GM19043 (cell line): ENCODE measurements at regions not wholly inside any gene's neighbourhood (a gene's known extent, or its start where the extent isn't known, plus 50 kb on each side); places are given as distances from the start of the nearest gene placed in this dataset.
"Not testable (repeated sequence)": the region's sequence is repeated elsewhere in the genome, so short reads cannot be mapped to it uniquely, and the experiment has no call there.

Experiments used
- ATAC-seq: cut with Tn5 transposase; IDR thresholded peaks from one replicate; pipeline ENCODE4 v1.9.1; 2021; ENCODE audit warnings: low read depth; ENCODE audit not compliant: unreplicated experiment

DNA sequence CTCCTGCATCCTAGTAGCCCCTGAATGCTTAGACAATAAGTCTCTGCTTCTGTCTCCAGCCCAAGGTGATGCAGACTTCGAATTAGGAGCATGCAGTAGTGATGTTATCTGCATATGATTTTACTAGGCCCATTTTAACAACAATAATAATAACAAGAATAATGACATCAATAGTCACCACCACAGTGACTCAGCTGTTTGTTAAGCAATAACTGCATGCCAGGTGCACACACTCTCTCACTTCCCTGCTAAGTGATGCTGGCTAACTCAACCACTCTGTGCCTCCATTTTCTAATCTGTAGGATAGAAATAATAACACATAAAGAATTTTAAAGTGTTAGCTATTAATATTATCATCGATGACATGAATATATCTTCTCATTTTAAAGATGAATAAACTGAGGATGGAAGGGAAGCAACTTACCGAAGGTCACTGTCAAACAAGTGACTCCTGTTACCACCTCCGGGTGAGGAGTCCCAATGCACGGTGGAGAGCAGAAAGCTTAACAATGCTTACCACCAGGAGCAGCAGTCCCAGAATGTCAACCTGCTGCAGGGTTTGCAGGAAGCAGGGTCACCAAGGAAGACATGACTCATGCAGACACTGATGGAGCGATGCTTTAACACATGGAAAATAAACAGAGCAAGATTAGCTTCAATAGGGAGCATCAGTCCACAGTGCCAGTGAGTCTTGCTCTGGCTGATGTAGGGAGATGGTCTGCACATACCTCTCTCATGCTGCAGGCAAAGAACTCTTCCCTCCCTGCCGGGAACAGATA is 290.2 kb downstream of the SPATA17 start:
- ATAC-seq = no peak

DNA sequence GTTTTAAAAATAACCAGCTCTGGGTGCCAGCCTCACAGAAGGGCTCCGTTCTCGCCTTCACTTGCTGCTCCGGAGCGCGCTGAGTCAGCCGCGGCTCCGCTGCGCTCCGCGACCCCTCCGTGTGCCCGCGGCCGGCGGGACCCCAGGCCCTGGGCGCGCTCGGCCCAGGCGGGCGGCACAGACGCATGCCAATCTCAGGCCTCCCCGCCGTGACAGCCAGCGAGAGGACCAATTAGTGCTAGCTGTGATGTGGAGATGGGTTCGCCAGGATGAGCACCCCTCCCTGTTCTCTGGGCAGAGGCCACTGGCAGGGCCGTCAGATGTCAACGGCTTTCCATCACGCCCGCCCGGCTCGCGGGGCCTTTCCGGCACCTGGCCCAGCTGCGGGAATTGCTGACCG is 293.8 kb downstream of the SPATA17 start:
- no peak for ATAC-seq

DNA sequence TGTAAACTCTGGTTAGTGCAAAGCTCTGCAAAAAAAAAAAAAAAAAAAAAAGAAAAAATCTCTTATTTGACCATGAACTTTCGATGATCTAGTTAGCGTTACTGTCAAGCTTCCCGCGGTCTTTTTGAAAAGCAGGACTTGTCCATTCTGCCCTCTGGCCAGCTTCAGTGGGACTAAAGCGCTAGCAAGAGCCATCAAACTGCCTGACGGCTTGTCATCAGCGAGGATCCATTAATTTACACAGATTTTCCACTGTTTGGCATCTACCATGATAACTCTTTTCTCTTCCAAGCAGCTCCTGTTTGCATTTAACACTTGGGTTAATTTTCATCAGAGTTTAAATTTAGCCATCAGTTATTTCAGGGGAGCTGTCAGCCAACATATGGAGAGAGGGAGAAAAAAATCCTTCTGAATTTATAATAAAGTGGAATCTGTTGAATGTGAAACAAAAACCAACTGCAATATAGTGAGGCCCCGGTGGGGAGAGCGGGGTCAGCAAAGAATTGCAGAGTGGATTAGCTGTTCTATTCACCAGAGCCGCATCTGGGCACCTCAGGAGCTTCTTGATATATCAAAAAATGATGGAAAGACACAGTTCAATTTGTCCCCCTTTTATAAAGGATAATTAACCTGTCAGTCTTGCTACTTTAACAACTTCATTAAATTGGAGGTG is 298.2 kb downstream of the SPATA17 start:
- ATAC-seq = no peak

DNA sequence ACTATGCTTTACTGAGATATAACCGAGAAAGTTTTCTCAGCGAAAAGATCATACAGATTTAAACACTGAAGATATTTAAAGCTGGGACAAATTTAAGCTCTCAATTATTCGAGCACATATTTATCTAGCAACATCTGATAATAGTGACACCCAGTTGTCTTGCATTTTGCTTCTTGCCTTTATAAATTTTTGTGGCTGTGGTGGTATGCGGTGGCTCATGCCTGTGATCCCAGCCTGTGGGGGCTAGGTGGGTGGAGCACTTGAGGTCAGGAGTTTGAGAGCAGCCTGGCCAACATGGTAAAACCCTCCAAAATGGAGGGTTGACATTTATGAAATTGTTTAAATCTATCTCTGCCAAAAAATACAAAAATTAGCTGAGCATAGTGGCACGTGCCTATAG is 312.2 kb downstream of the SPATA17 start:
- ATAC-seq = no peak

DNA sequence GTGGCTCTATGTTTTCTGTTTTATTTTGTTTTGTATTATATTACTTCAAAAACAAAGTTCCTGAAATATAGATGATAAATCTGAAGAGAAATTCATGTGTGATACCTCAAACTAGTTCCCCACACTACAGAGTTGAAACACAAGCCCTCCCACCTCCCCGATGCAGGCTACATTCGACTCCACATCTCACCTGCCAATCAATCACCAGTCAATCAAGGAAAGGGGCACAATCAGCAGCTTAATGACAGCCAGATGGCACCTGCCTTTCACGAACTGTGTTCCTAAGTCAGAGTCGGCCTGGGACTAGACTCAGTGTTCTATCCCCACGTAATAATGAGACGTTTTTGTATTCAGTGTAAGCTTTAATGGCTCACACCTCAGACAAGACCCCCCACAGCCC is 313.4 kb downstream of the SPATA17 start:
- ATAC-seq = no peak

DNA sequence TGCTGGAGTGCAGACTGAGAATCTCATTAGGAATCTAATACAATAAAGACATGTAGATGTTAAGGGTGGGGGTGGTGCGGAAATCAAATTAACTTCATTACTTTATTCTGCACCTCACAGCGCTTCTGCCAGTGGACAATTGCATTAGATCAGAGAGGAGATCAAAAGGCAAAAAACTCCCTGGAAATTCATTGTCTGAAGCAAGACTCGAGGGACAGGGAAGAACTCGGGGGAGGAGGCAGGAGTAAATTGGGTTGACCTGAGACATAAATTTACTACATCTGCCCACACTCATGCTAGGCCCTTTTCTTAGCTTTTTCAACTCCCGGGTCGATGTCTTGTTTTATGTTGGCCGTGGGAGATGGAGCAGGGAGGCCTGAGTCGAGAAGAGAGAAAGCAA is 315.4 kb downstream of the SPATA17 start:
- ATAC-seq = no peak

DNA sequence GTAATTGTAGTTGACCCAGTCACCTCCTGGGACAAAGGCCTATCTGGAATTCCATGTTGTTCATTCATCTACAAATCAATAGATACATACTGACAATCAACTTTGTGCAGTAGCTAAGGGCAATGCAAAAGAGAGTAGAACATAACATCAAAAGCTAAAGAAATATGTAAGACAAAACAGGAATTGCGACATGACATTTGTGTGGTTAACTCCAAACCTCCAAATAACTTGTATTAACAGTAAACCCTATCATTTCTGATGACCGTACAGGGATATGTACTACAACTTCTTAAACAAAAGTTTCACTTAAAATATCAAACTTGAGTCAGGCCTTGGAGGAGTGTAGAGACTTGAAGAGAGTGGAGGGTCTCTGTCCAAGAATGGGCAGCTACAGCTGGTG is 317.6 kb downstream of the SPATA17 start:
- ATAC-seq = no peak

DNA sequence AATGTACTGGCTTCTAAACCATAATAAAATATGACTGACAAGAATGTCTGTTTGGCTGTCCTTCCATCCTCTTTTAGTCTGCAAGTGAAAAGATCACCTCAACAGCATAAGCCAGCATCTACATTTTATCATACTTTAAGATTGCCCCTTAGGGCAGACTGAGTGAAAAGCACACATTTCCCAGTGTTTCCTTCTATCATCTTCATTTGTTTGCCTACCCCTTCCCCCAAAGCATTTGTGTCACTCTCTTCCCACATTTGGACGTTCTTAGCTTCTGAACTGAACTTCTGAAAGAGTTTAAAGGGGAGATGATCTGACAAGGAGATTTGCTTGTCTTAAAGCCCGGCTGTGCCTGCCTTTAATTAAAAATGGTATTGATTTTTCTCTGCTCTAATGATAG is 322.2 kb downstream of the SPATA17 start:
- no peak for ATAC-seq

DNA sequence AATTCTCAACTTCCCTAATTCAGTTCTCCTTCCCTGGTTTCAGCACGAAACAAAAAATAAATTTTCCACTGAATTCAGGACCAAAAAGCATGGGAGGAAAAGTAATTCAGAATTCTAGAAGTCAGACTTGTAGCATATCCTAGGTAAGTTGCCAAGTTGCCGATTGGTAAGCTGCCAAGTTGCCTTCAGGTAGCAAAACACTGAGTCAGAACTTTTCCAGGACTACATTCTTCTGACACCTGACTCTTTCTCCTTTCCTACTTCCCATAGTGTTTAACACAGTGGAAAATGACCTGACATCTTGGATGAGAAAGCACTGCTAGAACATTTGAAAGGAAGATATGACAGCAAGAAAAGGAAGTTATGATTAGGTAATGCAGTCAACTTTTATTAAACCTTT is 322.8 kb downstream of the SPATA17 start:
- no peak for ATAC-seq

DNA sequence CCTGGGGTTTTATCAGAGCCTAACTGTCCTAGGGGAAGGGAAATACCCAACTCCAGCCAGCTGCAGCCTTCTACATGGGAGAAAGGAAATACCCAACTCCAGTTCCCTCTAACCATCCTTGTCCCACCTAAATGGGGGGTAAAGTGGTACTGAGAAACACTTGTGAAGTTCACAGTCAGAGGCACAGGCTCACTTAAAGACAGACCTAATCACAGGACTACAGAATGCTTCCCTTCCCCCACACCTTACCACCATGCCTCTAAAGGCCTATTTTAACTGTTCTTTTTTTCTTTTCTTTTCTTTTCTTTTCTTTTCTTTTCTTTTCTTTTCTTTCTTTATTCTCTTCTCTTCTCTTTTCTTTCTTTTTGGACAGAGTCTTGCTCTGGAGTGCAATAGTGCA is 324.6 kb downstream of the SPATA17 start:
- ATAC-seq = no peak

DNA sequence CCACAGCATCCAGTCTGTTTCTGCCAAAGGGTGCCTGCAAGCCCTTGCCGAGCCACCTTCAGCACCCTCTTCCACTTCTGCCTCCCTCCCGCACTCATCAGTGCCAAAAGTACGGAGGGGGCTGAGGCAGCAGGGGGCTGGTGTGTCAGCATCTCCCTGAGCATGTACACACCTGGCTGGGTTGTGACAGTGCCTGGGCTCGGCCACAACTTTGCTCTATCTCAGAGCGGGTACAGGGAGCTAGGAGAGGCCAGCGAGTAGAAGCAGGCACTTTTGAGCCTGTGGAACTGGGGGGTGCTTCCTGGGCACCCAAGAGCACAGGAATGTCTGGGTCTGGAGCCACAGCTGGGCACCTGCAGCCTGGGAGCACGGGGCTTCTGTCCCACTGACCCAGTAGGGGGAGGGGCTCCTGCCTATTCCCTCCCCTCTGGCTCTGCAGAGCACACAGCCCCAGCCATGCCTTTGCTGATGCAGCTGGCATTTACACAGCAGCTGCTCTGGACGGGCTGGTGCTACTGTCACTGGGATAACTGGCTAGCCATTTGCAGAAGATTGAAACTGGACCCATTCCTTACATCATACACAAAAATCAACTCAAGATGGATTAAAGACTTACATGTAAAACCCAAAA is 319.8 kb upstream of the RRP15 start:
- ATAC-seq = no peak

DNA sequence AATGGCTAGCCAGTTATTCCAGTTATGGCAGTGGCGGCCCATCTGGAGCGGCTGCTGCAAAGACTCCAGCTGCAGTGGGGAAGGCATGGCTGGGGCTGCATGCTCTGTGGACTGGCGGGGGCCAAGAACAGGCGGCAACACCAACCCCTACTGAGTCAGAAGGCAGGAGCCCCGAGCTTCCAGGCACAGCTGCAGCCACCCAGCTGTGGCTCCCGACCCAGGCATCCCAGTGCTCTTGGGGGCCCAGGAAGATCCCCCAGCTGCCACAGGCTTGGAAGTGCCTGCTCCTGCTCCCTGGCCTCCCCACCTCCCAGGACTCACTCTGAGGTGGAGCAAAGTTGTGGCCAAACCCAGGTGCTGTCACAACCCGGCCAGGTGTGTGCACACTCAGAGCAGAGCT is 317.0 kb upstream of the RRP15 start:
- ATAC-seq = no peak

DNA sequence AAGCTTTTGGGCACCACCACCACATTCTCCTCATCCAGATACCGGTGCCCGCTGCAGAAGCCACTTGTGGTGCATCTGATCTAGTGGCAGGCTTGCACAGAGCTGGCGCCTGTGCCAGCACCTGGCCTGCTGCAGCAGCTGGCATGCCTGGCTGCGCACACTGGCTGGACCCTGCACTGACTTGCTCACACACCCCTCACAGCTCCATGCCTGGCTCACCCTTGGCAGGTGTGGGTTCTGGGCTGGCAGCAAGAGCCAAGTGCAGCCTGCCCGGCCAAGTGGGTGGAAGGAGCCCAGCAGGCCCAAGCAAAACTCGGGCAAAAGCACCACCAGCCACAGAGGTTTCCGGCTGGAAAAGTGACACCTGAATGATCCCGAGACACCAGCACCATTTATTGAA is 315.7 kb upstream of the RRP15 start:
- ATAC-seq = no peak

DNA sequence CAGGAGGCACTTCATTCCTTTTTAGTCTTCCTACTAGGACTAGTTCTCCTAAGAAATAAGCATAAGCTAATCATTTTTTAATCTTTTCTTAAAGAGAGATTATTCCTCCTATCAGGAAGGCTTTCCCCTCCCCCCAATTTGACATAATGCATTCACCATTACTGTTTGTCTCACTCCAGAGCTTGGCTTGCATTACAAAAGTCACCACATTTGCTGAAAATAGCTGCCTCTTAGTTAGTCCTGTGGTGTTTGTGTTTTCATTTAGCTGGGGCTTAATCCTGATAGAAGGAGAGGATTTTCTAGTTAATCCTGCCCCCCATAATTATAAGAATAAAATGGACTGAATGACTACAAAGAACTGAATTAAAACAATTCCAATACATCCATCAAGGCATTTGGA is 307.1 kb upstream of the RRP15 start:
- no peak for ATAC-seq

DNA sequence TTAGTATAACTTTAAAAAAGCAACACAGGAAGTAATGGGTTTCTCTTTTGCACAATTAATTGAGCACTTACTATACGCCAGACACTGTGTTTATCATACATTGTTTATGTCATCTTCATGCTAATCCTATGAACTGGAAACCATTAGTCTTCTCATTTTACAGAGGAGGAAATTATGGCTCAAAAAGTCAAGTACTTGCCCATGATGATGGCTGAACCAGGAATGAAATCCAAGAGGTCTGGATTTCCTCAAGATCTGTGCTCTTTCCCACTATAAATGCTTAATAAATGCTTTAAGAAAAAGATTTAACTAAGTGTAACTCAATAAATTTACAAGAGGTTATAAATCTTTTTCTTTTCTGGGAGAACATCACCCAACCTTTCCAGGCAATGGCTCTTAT is 303.7 kb upstream of the RRP15 start:
- no peak for ATAC-seq

DNA sequence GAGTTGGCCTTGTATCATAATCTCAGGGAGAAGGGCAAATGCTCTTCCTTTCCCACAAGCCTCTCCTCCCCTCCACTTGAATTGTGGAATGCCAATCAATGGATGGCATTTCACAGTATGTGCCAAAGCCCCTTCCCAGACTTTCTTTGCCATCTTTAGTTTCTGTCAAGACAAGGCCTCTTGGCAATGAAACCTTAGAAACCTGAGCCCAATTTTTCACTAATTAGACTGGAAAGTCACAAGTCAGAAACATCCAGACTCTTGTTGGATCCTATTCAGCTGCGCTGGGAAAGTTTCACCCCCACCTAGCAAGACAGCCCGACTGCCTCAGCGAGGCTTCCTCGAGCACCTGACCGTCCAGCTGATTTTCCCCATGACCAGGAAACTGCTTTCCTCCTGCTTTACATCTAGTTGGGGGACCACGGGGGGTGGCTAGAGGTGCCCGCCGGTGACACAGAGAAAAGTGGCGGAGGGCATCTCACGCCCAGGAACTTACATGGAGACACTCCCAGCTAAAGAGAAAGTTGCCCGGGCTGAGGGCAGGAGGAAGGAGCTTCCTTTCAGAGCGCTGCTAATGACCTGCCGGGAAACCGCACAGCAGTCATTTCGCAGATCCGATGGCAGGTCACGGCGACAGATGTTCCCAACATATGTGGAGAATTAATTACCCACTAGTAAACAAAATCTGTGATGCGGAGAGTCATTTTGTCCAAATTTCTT is 302.6 kb upstream of the RRP15 start:
- ATAC-seq = no peak

DNA sequence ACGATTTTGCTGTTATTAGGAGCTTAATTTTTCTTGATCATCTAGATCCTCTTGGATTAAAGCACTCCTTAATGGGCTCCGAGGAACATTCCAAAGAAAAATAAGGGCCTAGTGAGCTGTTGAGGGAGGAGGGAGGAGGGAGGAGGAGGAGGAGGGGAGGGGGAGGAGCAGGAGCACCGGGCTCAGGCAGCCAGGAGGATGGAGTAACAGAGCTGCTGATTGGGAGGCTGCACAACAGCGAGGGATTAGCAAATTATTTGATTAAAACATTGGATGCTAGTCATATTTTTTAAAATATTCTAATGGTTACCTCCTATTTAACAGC is 302.1 kb upstream of the RRP15 start:
- no peak for ATAC-seq

DNA sequence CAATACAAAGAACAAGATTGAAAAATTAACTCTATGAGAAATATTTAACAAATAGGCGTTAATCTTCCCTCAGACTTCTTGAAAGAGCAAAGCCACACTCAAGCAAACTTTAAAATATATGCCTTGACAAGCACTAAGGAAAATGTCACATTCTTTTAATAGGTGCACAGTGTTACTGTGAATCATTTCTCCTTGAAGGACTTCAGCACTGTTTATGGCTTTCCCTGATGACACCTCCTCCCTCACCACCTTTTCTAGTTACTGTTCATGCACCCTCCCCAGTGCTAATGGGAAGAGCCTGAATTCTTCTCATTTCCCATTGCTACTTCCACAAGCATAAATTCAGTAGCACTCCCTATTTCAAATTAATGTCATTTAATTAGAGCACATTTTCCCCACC is 299.5 kb upstream of the RRP15 start:
- ATAC-seq = no peak

DNA sequence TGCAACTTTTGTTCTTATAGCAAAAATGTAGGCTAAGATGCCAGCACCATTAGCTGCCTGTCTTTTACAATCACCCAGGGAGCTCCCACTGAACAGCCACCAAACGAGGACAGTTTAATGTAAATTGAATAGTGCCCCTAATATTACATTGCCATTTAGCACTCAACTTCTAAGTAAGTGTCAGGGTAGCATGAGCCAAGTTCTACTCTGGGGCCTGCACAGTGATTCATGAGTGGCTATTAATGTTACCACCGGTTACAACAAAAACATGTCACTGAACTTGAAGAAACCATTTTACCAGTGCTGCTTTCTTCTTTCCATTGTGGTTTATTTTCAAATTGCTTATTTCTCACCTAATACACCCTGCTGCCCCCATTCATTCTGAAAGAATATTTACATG is 295.6 kb upstream of the RRP15 start:
- no peak for ATAC-seq

DNA sequence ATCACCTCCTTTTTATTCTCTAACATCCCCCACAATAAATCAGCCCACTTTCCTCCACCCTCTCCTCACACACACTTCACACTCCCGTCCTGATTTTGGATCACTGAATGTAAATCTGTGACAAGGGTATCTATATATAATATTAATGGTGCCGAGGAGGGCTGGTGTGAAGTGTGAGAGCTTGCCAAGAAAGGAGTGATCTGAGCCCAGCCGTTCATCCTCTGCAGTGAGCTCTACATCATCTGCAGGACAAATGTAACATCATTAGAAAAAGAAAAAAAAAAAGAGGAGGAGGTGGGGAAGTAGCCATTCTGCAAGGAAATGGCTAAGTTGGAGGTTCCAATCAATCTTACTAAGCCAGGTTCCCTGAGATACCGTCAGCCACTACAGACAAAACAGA is 291.7 kb upstream of the RRP15 start:
- ATAC-seq = no peak

DNA sequence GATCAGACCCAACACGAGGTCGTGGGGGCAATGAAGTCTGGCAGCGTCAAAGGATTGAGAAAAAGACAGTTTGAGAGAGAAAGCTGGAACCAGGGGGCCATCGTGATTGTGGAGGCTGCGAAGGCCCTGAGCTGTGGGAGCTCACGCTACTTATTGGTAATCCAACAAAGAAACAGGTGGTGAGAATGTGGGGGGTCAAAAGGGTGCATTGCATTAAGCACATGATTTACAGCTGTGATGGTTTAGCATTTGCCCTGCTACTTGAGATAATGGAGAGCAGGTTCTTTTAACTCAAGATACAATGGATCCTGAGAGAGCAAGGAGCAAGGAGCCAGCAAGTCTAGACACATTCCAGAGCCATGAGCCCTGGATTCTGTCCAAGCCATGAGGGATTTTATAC is 276.8 kb upstream of the RRP15 start:
- ATAC-seq = not testable (repeated sequence)
